ENCODE measurements at regions not wholly inside any gene's neighbourhood (a gene's known extent, or its start where the extent isn't known, plus 50 kb on each side); places are given as distances from the start of the nearest gene placed in this dataset.

DNA sequence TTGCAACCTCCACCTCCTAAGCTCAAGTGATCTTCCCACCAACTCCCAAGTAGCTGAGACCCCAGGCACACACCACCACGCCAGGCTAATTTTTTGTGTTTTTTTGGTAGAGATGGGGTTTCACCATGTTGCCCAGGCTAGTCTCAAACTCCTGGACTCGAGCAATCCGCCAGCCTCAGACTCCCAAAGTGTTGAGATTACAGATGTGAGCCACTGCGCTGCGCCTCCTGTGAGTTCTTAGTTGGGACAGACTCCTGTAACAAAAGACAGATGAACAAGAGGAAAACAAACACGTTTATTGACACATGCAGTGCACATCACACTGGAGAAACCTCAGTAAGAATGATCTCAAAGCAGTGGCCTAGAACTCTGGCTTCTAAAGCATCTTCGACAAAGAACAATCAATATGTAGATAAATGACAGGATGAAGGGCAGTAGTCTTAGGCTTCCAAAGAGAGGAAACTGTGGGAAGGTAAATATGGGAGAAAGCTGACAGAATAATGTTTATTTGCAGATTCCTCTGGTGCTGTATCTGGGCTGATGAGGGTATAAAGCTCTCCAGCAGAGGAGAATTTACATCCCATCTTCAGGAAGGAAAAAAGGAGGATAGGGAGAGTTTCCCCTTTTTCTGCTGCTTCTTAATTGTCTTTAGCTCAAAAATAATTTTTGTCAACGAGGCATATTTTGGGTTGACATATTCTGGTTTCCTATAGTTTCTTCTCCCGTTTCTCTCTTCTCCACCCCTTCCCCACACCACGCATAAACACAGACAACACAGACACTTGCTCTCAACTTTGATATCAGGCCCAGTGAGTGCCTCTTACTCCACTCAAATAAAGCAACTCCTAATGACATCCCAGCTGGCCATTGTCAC is 84.7 kb upstream of the TNFAIP3 start:
- TF ChIP-seq, protein P1, sequence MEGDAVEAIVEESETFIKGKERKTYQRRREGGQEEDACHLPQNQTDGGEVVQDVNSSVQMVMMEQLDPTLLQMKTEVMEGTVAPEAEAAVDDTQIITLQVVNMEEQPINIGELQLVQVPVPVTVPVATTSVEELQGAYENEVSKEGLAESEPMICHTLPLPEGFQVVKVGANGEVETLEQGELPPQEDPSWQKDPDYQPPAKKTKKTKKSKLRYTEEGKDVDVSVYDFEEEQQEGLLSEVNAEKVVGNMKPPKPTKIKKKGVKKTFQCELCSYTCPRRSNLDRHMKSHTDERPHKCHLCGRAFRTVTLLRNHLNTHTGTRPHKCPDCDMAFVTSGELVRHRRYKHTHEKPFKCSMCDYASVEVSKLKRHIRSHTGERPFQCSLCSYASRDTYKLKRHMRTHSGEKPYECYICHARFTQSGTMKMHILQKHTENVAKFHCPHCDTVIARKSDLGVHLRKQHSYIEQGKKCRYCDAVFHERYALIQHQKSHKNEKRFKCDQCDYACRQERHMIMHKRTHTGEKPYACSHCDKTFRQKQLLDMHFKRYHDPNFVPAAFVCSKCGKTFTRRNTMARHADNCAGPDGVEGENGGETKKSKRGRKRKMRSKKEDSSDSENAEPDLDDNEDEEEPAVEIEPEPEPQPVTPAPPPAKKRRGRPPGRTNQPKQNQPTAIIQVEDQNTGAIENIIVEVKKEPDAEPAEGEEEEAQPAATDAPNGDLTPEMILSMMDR (IDR thresholded peaks at IDR 0.05; ENCODE audit: low read length) = no peak
- TF ChIP-seq EZH2 (optimal IDR thresholded peaks at IDR 0.05; ENCODE audit: low read depth, low read length) (no peak), EZH2phosphoT487 (IDR thresholded peaks at IDR 0.05; ENCODE audit: low read length) (no peak)
